Neural cell (in vitro differentiated cells): ENCODE measurements at regions not wholly inside any gene's neighbourhood (a gene's known extent, or its start where the extent isn't known, plus 50 kb on each side); places are given as distances from the start of the nearest gene placed in this dataset.

Source experiments
- H2AFZ ChIP-seq: fragments of 200-600, 300-800 bp; sonication (generic), shearing (Covaris generic); 2 replicates; pipeline ENCODE4 v1.6.0; 2014; ENCODE audit warnings: low read depth, mild to moderate bottlenecking, antibody characterized with exemption, low read length, moderate library complexity
- H3F3A ChIP-seq: fragments of 200-600 bp; shearing (Covaris generic); 2 replicates; pipeline ENCODE4 v1.6.1; 2016; ENCODE audit warnings: mild to moderate bottlenecking, moderate library complexity, mixed read lengths, antibody characterized with exemption, low read length; ENCODE audit not compliant: insufficient read depth, poor library complexity, severe bottlenecking
- H3K27ac ChIP-seq: fragments of 200-600, 300-800 bp; sonication (generic), shearing (Covaris generic); 2 replicates; pipeline ENCODE4 v1.5.1; 2014; ENCODE audit warnings: mild to moderate bottlenecking, low read length, moderate library complexity
- H3K27me3 ChIP-seq: fragments of 300-800, 200-600 bp; sonication (generic), shearing (Covaris generic); 2 replicates; pipeline ENCODE4 v1.6.0; 2014; ENCODE audit warnings: mild to moderate bottlenecking, low read depth, low read length, moderate library complexity; ENCODE audit not compliant: insufficient read depth
- H3K36me3 ChIP-seq: fragments of 300-800, 200-600 bp; sonication (generic), shearing (Covaris generic); 2 replicates; pipeline ENCODE4 v1.5.1; 2014; ENCODE audit warnings: mild to moderate bottlenecking, antibody characterized with exemption, low read length, moderate library complexity; ENCODE audit not compliant: insufficient read depth
- H3K4me2 ChIP-seq: fragments of 300-800, 200-600 bp; sonication (generic), shearing (Covaris generic); 2 replicates; pipeline ENCODE4 v1.6.0; 2014; ENCODE audit warnings: mild to moderate bottlenecking, low read length
- H3K4me3 ChIP-seq: fragments of 300-800, 200-600 bp; sonication (generic), shearing (Covaris generic); 2 replicates; pipeline ENCODE4 v1.5.1; 2014; ENCODE audit warnings: mild to moderate bottlenecking, low read length, moderate library complexity
- H3K79me2 ChIP-seq: fragments of 200-600 bp; shearing (Covaris generic); replicated peaks from 2 replicates; pipeline ENCODE4 v1.6.0; 2014; ENCODE audit warnings: mild to moderate bottlenecking, low read length, moderate library complexity; ENCODE audit not compliant: insufficient read depth
- H3K9ac ChIP-seq: fragments of 300-800, 200-600 bp; sonication (generic), shearing (Covaris generic); 2 replicates; pipeline ENCODE4 v1.6.1; 2016; ENCODE audit warnings: mild to moderate bottlenecking, low read length, mixed read lengths
- H3K9me2 ChIP-seq: fragments of 200-600 bp; shearing (Covaris generic); 2 replicates; pipeline ENCODE4 v1.6.1; 2016; ENCODE audit warnings: mild to moderate bottlenecking, low read length, mixed read lengths; ENCODE audit not compliant: insufficient read depth
- H3K9me3 ChIP-seq: fragments of 200-600, 300-800 bp; sonication (generic), shearing (Covaris generic); 2 replicates; pipeline ENCODE4 v1.6.1; 2016; ENCODE audit warnings: mild to moderate bottlenecking, mixed run types, low read length, moderate library complexity, mixed read lengths
- H4K20me1 ChIP-seq: fragments of 200-600 bp; shearing (Covaris generic); 2 replicates; pipeline ENCODE4 v1.6.1; 2016; ENCODE audit warnings: mild to moderate bottlenecking, mixed run types; ENCODE audit not compliant: insufficient read depth
- EP300 ChIP-seq: fragments of 450-650 bp; conservative IDR thresholded peaks from 2 replicates; pipeline ENCODE4 v1.6.1; 2014; ENCODE audit warnings: antibody characterized with exemption, mild to moderate bottlenecking, moderate library complexity; ENCODE audit not compliant: poor library complexity, severe bottlenecking
- EZH2 ChIP-seq: fragments of 200-600, 300-800 bp; shearing (Covaris generic), sonication (generic); IDR thresholded peaks from 2 replicates; pipeline ENCODE4 v1.6.1; 2014; ENCODE audit warnings: antibody characterized with exemption, low read length, borderline replicate concordance, mild to moderate bottlenecking; ENCODE audit not compliant: insufficient read depth, poor library complexity, severe bottlenecking
- MXI1 ChIP-seq: fragments of 450-650 bp; conservative IDR thresholded peaks from 2 replicates; pipeline ENCODE4 v1.6.1; 2014; ENCODE audit warnings: antibody characterized with exemption, mild to moderate bottlenecking; ENCODE audit not compliant: poor library complexity, severe bottlenecking
- POLR2AphosphoS5 ChIP-seq: IDR thresholded peaks from 2 replicates; pipeline ENCODE4 v1.6.1; 2012
- RAD21 ChIP-seq: fragments of 450-650 bp; conservative IDR thresholded peaks from 2 replicates; pipeline ENCODE4 v1.6.1; 2014; ENCODE audit warnings: antibody characterized with exemption, mild to moderate bottlenecking, moderate library complexity
- SMC3 ChIP-seq: fragments of 450-650 bp; conservative IDR thresholded peaks from 2 replicates; pipeline ENCODE4 v1.6.1; 2014; ENCODE audit warnings: antibody characterized with exemption, mild to moderate bottlenecking, moderate library complexity; ENCODE audit not compliant: poor library complexity
- TAF1 ChIP-seq: IDR thresholded peaks from 2 replicates; pipeline ENCODE4 v1.6.1; 2012; ENCODE audit warnings: low read depth
- TF ChIP-seq, protein P1 (sequence below): IDR thresholded peaks from 2 replicates; pipeline ENCODE4 v1.6.1; 2012; ENCODE audit warnings: borderline replicate concordance
- TF ChIP-seq, protein P2 (sequence below): fragments of 450-650 bp; IDR thresholded peaks from 2 replicates; pipeline ENCODE4 v1.5.1; 2014; ENCODE audit warnings: antibody characterized with exemption, mild to moderate bottlenecking, moderate library complexity; ENCODE audit not compliant: poor library complexity, severe bottlenecking

GRCh38 chr3:18122264-18122663, 302.9 kb downstream of the SATB1 start:
- Histone ChIP-seq H3K9me2 (no peaks in the 10 kb centered on the region), H3F3A (no peaks in the 10 kb centered on the region), H3K27me3 (no peaks in the 10 kb centered on the region), H3K4me2 (no peak overlapping the region), H3K4me3 (no peak overlapping the region), H2AFZ (no peak overlapping the region), H3K9me3 (no peaks in the 10 kb centered on the region), H3K27ac (no peak overlapping the region), H3K9ac (no peak overlapping the region), H3K79me2 (no peaks in the 10 kb centered on the region), H4K20me1 (no peaks in the 10 kb centered on the region), H3K36me3 (no peaks in the 10 kb centered on the region)
- TF ChIP-seq EP300 (no peak), SMC3 (no peak), TAF1 (no peak), RAD21 (no peak), MXI1 (no peak)

DNA sequence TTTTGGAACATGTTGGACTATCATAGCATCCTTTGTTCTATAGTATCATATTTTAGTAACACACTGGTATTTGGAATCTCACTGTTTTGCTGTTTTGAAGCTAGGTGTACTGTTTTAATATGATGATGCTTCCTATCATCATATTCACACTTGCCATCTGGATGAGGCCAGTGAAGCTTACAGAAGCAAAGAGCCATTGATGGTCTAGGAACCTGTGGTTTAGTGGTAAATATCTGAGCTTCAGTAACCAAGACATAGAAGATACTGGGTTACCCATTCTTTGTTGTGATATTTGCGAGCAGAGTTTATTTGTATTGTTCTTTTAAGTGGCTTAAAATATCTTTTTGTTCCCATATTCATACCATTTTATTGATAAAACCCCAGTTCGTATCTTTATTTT, 304.1 kb downstream of the SATB1 start:
- H3K27me3 ChIP-seq = no peaks in the 10 kb centered on the region

More for the DNA sequence above, 304.1 kb downstream of the SATB1 start:
- Histone ChIP-seq H3F3A (no peaks in the 10 kb centered on the region), H4K20me1 (no peaks in the 10 kb centered on the region), H2AFZ (no peak overlapping the region), H3K79me2 (no peaks in the 10 kb centered on the region), H3K36me3 (no peaks in the 10 kb centered on the region), H3K4me2 (no peak overlapping the region), H3K9ac (no peak overlapping the region), H3K27ac (no peak overlapping the region), H3K9me2 (no peaks in the 10 kb centered on the region), H3K9me3 (no peaks in the 10 kb centered on the region), H3K4me3 (no peak overlapping the region)
- TF ChIP-seq MXI1 = no peak
- no peak for TF ChIP-seq EP300
- no peak for TF ChIP-seq TAF1
- TF ChIP-seq, protein P1, sequence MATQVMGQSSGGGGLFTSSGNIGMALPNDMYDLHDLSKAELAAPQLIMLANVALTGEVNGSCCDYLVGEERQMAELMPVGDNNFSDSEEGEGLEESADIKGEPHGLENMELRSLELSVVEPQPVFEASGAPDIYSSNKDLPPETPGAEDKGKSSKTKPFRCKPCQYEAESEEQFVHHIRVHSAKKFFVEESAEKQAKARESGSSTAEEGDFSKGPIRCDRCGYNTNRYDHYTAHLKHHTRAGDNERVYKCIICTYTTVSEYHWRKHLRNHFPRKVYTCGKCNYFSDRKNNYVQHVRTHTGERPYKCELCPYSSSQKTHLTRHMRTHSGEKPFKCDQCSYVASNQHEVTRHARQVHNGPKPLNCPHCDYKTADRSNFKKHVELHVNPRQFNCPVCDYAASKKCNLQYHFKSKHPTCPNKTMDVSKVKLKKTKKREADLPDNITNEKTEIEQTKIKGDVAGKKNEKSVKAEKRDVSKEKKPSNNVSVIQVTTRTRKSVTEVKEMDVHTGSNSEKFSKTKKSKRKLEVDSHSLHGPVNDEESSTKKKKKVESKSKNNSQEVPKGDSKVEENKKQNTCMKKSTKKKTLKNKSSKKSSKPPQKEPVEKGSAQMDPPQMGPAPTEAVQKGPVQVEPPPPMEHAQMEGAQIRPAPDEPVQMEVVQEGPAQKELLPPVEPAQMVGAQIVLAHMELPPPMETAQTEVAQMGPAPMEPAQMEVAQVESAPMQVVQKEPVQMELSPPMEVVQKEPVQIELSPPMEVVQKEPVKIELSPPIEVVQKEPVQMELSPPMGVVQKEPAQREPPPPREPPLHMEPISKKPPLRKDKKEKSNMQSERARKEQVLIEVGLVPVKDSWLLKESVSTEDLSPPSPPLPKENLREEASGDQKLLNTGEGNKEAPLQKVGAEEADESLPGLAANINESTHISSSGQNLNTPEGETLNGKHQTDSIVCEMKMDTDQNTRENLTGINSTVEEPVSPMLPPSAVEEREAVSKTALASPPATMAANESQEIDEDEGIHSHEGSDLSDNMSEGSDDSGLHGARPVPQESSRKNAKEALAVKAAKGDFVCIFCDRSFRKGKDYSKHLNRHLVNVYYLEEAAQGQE = no peak
- TF ChIP-seq SMC3 = no peak
- no peak for TF ChIP-seq EZH2
- TF ChIP-seq POLR2AphosphoS5 = no peak
- no peak for TF ChIP-seq RAD21
- TF ChIP-seq, protein P2, sequence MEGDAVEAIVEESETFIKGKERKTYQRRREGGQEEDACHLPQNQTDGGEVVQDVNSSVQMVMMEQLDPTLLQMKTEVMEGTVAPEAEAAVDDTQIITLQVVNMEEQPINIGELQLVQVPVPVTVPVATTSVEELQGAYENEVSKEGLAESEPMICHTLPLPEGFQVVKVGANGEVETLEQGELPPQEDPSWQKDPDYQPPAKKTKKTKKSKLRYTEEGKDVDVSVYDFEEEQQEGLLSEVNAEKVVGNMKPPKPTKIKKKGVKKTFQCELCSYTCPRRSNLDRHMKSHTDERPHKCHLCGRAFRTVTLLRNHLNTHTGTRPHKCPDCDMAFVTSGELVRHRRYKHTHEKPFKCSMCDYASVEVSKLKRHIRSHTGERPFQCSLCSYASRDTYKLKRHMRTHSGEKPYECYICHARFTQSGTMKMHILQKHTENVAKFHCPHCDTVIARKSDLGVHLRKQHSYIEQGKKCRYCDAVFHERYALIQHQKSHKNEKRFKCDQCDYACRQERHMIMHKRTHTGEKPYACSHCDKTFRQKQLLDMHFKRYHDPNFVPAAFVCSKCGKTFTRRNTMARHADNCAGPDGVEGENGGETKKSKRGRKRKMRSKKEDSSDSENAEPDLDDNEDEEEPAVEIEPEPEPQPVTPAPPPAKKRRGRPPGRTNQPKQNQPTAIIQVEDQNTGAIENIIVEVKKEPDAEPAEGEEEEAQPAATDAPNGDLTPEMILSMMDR = no peak
